A673 (cell line): ENCODE measurements at regions not wholly inside any gene's neighbourhood (a gene's known extent, or its start where the extent isn't known, plus 50 kb on each side); places are given as distances from the start of the nearest gene placed in this dataset.

ENCODE experiments used
- EZH2 ChIP-seq: fragments of 200-600 bp; sonication (generic); IDR thresholded peaks from 2 replicates; pipeline ENCODE4 v1.6.1; 2017; ENCODE audit warnings: borderline replicate concordance, low read depth, mild to moderate bottlenecking, mixed read lengths, antibody characterized with exemption, low read length; ENCODE audit not compliant: poor library complexity, severe bottlenecking
- TF ChIP-seq, protein P1 (sequence below): fragments of 300-800, 200-600 bp; sonication (generic); conservative IDR thresholded peaks from 2 replicates; pipeline ENCODE4 v1.5.1; 2017; ENCODE audit warnings: low read depth, mild to moderate bottlenecking, antibody characterized with exemption, low read length, moderate library complexity, mixed read lengths

GRCh38 chr14:97024300-97024699 is 227.1 kb downstream of the VRK1 start:
- TF ChIP-seq, protein P1, sequence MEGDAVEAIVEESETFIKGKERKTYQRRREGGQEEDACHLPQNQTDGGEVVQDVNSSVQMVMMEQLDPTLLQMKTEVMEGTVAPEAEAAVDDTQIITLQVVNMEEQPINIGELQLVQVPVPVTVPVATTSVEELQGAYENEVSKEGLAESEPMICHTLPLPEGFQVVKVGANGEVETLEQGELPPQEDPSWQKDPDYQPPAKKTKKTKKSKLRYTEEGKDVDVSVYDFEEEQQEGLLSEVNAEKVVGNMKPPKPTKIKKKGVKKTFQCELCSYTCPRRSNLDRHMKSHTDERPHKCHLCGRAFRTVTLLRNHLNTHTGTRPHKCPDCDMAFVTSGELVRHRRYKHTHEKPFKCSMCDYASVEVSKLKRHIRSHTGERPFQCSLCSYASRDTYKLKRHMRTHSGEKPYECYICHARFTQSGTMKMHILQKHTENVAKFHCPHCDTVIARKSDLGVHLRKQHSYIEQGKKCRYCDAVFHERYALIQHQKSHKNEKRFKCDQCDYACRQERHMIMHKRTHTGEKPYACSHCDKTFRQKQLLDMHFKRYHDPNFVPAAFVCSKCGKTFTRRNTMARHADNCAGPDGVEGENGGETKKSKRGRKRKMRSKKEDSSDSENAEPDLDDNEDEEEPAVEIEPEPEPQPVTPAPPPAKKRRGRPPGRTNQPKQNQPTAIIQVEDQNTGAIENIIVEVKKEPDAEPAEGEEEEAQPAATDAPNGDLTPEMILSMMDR = no peak
- TF ChIP-seq EZH2 = no peak
